ENCODE measurements at regions not wholly inside any gene's neighbourhood (a gene's known extent, or its start where the extent isn't known, plus 50 kb on each side); places are given as distances from the start of the nearest gene placed in this dataset.

DNA sequence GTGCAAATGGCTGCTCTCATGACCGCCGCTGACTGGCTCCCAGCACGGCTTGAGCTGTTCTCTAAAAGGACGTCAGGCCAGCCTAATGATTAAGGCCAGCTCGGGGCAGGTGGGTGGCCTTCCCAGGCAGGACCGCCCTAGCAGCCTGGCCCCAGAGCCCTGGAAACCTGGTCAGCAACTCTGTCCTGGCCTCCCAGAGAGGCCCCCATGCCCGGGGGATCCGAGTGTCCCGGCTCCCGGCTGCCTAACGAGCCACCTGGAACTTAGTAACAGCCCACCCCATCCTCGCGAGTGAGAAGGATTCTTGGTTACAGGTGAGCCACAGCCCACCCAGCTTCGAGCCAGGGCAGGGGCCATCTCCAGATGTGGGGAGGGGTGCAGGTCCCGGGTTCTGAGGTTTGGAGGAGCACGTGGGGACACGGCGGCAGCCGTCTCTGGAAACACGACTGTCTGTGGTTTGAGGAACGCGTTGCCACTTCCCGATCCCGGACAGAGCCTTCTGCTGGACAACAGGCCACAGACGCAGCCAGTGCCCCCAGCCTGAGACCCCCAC, 73.8 kb upstream of the FBRSL1 start:
- no peak overlapping the region for H3K4me3 ChIP-seq (ENCODE audit: low read depth, low read length)
- POLR2A ChIA-PET: interaction anchor here (0.8 kb wide), 1 partner anchor 144 kb away, joined by 3 read pairs; no protein-coding TSS in a partner anchor
- CTCF ChIA-PET: interaction anchor here (1.1 to 3.5 kb wide), 8 partner anchors 44 to 264 kb away, joined by 3 to 68 read pairs (median 14); partner anchors contain the start of gene P2RX2
- TF ChIP-seq ZNF274 (IDR thresholded peaks at IDR 0.05; ENCODE audit: low read length) (no peak), ZNF274 (tag by site-specific recombination; IDR thresholded peaks at IDR 0.05; ENCODE audit: borderline replicate concordance) (no peak), ZNF510 (tag by site-specific recombination; IDR thresholded peaks at IDR 0.05; ENCODE audit: insufficient replicate concordance) (no peak), HOXA7 (CRISPR knock-in tag; IDR thresholded peaks at IDR 0.05; ENCODE audit: borderline replicate concordance) (no peak)
- no peaks in the 10 kb centered on the region for H3K9me3 ChIP-seq (ENCODE audit: control insufficient read depth, insufficient read depth, low read depth, low read length)
- no peaks in the 10 kb centered on the region for H3K36me3 ChIP-seq (ENCODE audit: control insufficient read depth in 2 of 2, insufficient read depth in 1 of 2, low read length in 2 of 2)
- H3K4me1 ChIP-seq (ENCODE audit: control insufficient read depth, insufficient read depth, low read length): no peaks in the 10 kb centered on the region
- no peak overlapping the region for H3K27ac ChIP-seq (ENCODE audit: extremely low read depth, low read depth, low read length)

GRCh38 chr12:132415327-132416120, 74.4 kb upstream of the FBRSL1 start:
- Histone ChIP-seq H3K4me3 (ENCODE audit: low read depth, low read length) (no peak overlapping the region), H3K36me3 (ENCODE audit: control insufficient read depth in 2 of 2, insufficient read depth in 1 of 2, low read length in 2 of 2) (no peaks in the 10 kb centered on the region), H3K27ac (ENCODE audit: extremely low read depth, low read depth, low read length) (no peak overlapping the region), H3K4me1 (ENCODE audit: control insufficient read depth, insufficient read depth, low read length) (no peaks in the 10 kb centered on the region), H3K9me3 (ENCODE audit: control insufficient read depth, insufficient read depth, low read depth, low read length) (no peaks in the 10 kb centered on the region)
- POLR2A ChIA-PET: interaction anchor here (0.8 to 2.1 kb wide), 2 partner anchors 144 to 262 kb away, joined by 3 to 9 read pairs; no protein-coding TSS in a partner anchor
- 0 out of 2 replicates have a peak, but pooled peaks have one; percentile 6 for TF ChIP-seq ZNF76 (tag by site-specific recombination; IDR thresholded peaks at IDR 0.05; ENCODE audit: borderline replicate concordance, low read depth)
- TF ChIP-seq KLF8 (tag by site-specific recombination; IDR thresholded peaks at IDR 0.05): no peak
- CTCF ChIA-PET: interaction anchor here (0.5 to 3.5 kb wide), 34 partner anchors 10 to 657 kb away, joined by 3 to 68 read pairs (median 5); partner anchors contain the start of gene P2RX2

- H3K27ac ChIP-seq (ENCODE audit: extremely low read depth, low read depth, low read length): no peak overlapping the region
- CTCF ChIA-PET: interaction anchor here (0.5 to 3.5 kb wide), 54 partner anchors 10 to 657 kb away, joined by 3 to 68 read pairs (median 4); partner anchors contain the start of gene P2RX2
- H3K36me3 ChIP-seq (ENCODE audit: control insufficient read depth in 2 of 2, insufficient read depth in 1 of 2, low read length in 2 of 2): no peaks in the 10 kb centered on the region
- H3K4me3 ChIP-seq (ENCODE audit: low read depth, low read length): no peak overlapping the region
- POLR2A ChIA-PET: interaction anchor here (2.1 kb wide), 1 partner anchor 261 kb away, joined by 9 read pairs; no protein-coding TSS in a partner anchor
- H3K9me3 ChIP-seq (ENCODE audit: control insufficient read depth, insufficient read depth, low read depth, low read length): no peaks in the 10 kb centered on the region
- H3K4me1 ChIP-seq (ENCODE audit: control insufficient read depth, insufficient read depth, low read length): no peaks in the 10 kb centered on the region
- TF ChIP-seq, protein P1, sequence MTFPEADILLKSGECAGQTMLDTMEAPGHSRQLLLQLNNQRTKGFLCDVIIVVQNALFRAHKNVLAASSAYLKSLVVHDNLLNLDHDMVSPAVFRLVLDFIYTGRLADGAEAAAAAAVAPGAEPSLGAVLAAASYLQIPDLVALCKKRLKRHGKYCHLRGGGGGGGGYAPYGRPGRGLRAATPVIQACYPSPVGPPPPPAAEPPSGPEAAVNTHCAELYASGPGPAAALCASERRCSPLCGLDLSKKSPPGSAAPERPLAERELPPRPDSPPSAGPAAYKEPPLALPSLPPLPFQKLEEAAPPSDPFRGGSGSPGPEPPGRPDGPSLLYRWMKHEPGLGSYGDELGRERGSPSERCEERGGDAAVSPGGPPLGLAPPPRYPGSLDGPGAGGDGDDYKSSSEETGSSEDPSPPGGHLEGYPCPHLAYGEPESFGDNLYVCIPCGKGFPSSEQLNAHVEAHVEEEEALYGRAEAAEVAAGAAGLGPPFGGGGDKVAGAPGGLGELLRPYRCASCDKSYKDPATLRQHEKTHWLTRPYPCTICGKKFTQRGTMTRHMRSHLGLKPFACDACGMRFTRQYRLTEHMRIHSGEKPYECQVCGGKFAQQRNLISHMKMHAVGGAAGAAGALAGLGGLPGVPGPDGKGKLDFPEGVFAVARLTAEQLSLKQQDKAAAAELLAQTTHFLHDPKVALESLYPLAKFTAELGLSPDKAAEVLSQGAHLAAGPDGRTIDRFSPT (tag by site-specific recombination; IDR thresholded peaks at IDR 0.05): peak; percentile 68; the same call in 1 of the 2 replicates
- TF ChIP-seq GLIS2 (tag by site-specific recombination; IDR thresholded peaks at IDR 0.05): peak; percentile 31; the same call in 1 of the 2 replicates
- no peak for TF ChIP-seq ZNF747 (tag by site-specific recombination; IDR thresholded peaks at IDR 0.05)
- TF ChIP-seq ZFHX2 (tag by site-specific recombination; conservative IDR thresholded peaks at IDR 0.05): peak; percentile 73
- TF ChIP-seq YY1 (tag by site-specific recombination; IDR thresholded peaks at IDR 0.05): no peak
- peak; percentile 19; the same call in 1 of the 2 replicates for TF ChIP-seq ZNF394 (tag by site-specific recombination; IDR thresholded peaks at IDR 0.05; ENCODE audit: borderline replicate concordance)
- peak; percentile 76 for TF ChIP-seq GLIS1 (tag by site-specific recombination; IDR thresholded peaks at IDR 0.05)
- TF ChIP-seq ZNF2 (tag by site-specific recombination; IDR thresholded peaks at IDR 0.05): peak; percentile 54; the same call in 1 of the 2 replicates
- TF ChIP-seq KLF16 (tag by site-specific recombination; IDR thresholded peaks at IDR 0.05): peak; percentile 51; the same call in 1 of the 2 replicates
- TF ChIP-seq ZNF76 (tag by site-specific recombination; IDR thresholded peaks at IDR 0.05; ENCODE audit: borderline replicate concordance, low read depth): peak; percentile 16; the same call in 1 of the 2 replicates
- TF ChIP-seq PATZ1 (tag by site-specific recombination; IDR thresholded peaks at IDR 0.05): peak; percentile 41; the same call in 1 of the 2 replicates
- TF ChIP-seq ZNF10 (tag by site-specific recombination; IDR thresholded peaks at IDR 0.05): 0 out of 2 replicates have a peak, but pooled peaks have one; percentile 70
- TF ChIP-seq ZNF629 (tag by site-specific recombination; IDR thresholded peaks at IDR 0.05): peak; percentile 25; the same call in 1 of the 2 replicates
- peak; percentile 93 for TF ChIP-seq ZSCAN30 (tag by site-specific recombination; IDR thresholded peaks at IDR 0.05)
- TF ChIP-seq KLF8 (tag by site-specific recombination; IDR thresholded peaks at IDR 0.05): peak; percentile 77
- TF ChIP-seq ZNF600 (tag by site-specific recombination; IDR thresholded peaks at IDR 0.05): peak; percentile 75
- TF ChIP-seq ZBTB20 (tag by site-specific recombination; IDR thresholded peaks at IDR 0.05): peak; percentile 83; the same call in 1 of the 2 replicates
These were observed 75.2 kb upstream of the FBRSL1 start for GRCh38 chr12:132414634-132415326.

Measured in HEK293 (cell line).